GM21528 (cell line): ENCODE measurements at regions not wholly inside any gene's neighbourhood (a gene's known extent, or its start where the extent isn't known, plus 50 kb on each side); places are given as distances from the start of the nearest gene placed in this dataset.

Experiments
- ATAC-seq: cut with Tn5 transposase; IDR thresholded peaks from one replicate; pipeline ENCODE4 v1.9.1; 2021; ENCODE audit warnings: mild to moderate bottlenecking, moderate library complexity; ENCODE audit not compliant: unreplicated experiment, low FRiP score

DNA sequence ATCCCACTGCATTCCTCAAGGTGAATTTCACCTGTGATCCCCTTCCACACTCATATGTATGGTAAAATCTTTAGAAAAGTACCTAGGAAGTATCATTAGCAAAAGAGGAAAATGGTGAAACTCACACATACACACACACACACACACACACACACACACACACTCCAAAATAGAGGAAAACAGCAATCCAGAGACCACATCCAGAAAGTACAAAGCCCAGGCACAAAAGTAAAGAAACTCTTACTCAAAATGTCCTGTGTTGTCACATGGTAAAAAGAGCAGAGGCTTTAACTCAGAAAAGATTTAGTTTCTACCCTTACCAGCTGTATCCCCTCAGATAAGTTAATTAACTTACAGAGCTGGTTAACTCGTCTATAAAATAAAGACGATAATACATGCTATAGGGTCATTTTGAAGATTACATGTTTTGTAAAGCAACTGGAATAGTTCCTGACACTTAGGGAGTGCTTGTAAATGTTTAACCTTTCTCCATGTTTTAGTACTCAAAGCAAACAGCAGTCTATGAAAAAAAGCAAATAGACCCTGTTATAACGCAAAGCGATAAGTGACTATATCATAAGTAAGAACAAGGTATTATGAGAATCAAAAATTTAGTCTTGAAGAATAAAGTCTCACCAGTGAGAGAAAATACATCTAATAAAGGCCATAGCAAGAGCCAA is 360.0 kb upstream of the LRATD1 start:
- no peak for ATAC-seq

DNA sequence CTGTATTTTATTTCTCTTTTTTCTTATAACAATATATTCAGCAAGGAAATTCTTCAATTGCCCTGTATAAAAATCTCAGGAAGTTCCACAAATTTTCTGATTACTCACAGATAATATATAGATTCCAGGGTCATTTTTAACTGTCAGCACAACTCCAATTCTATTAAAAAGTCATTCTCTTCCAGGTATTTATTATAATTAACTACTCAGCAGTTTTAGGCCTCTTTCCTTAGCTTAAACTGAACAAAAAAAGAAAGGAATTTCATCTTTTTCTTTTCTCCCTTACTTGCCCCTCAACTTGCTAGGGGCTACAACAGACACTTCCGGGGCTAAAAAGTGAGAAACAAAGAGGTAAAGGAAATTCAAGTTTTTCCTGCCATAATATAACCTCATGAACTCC is 358.9 kb upstream of the LRATD1 start:
- no peak for ATAC-seq

DNA sequence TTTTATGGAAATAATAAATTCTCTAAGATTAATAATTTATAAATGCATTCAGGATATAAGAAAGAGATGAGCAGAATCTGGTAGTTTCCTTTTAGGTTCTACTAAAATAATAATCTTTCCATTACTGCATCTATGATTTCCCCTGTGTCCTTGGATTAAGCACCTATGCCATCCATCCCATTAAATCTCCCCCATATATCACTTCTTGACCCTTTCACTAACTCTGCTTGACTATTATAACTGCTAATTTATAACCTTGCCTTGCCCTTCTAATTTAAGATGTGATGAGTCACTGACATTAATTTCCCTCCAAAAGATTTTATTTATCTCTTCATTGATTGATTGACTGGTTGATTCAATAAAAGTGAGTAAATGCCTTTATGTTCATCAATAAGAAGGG is 348.3 kb upstream of the LRATD1 start:
- ATAC-seq = no peak

DNA sequence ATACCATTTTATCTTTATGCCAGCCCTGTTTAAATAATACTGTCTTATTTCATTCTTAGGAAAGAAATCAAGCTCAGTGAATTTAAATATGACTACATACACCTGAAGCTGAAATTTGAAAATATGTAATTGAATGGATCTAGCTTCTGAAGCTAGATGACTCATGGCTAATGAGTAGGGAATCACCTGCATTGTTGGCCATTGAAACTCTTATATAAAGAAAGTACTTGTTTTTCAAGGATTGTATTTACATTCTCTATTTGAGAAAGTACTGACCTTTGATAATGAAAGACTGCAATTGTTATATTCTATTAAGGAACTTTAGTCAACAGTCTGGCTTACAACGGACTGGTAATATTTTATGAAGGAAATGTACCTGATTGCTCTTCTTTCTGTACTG is 346.7 kb upstream of the LRATD1 start:
- ATAC-seq = no peak

DNA sequence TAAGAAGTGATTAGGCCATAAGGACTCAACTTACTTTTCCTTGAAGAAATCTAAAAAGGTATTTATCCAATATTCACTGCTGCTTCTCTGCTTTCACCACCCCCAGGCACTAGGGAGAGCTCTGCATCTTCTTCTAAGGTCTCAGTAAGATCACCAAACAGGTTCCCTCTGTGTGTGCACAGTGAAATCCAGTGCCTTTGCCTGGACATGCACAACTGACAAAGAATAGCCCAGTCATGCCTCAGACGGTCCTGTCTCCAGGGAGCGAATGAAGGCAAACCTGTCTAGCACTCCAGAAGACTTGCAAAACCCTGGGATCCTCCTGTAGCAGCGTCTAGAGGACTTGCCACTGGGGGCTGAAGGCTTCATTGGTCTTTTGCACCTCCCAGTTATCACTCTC is 344.5 kb upstream of the LRATD1 start:
- ATAC-seq = no peak

DNA sequence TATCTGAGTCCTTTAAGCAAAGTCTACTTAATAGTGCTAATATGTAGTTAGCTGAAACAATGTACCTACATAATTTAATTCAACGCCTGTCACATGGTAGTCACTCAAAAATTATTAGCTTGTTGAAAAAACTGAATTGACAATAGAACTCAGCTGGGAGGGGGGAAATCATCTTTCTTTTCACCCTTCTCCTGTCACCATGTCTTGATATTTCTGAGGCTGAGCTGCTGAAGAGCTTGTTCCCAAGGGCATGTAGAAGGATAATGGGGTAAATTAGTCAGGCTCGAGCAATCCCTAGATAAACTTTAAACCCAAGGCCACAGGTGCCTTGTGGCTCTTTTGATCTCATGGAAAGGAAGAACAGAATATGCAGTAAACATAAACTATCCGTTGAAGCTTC is 339.6 kb upstream of the LRATD1 start:
- no peak for ATAC-seq

DNA sequence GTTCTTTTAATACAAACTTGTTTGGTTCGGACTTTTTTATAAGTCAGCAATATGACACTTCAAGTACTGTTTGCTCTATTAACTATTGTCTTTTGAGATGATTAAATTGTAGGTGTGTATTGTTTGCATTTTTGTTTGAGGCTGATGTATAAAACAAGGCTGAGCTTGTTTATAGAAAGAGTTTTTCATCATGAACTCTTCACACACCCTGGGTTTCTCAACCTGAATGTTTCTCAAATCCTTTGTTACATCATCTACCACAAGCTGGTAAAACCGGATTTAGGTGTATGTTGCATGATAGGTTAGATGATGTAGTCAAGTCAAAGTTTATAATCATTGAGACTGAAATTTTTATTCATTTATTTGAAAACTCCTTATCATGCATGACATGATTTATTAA is 335.2 kb upstream of the LRATD1 start:
- no peak for ATAC-seq

DNA sequence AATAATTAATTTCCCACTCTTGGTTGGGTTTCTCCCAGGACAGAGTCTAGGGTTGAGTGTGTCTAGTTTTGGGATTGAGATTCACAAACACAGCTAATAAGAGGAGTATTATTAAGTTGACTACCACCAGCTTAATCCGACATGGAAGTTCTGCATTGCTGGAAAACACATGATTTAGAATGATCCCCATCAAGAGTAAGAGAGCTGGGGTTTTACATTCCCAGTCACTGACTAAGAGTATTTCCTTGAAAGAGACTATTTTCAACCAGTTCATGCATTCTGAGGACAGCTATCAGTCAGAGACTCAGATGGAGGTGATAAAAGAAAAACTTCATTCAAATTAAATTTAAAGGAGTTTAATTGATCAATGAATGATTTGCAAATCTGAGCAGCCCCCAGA is 334.6 kb upstream of the LRATD1 start:
- ATAC-seq = no peak

DNA sequence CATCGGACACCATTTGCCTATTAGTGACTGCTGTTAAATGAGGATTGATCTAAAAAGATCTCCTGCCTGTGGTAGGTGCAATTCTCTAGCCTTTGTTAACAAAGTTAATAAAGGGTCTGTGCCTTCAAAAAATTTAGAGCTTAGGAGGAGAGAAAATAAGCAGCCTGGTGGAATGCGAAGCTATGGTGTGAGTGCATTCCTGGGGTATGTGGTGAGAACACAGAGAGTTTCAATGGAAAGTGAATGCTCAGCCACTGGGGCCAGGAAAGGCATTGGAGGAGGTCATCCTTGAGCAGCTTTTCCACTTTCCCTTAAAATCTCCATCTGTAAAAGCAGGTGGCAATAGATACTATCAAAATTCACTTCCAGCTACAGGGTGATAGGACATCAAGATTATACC is 331.2 kb upstream of the LRATD1 start:
- no peak for ATAC-seq

DNA sequence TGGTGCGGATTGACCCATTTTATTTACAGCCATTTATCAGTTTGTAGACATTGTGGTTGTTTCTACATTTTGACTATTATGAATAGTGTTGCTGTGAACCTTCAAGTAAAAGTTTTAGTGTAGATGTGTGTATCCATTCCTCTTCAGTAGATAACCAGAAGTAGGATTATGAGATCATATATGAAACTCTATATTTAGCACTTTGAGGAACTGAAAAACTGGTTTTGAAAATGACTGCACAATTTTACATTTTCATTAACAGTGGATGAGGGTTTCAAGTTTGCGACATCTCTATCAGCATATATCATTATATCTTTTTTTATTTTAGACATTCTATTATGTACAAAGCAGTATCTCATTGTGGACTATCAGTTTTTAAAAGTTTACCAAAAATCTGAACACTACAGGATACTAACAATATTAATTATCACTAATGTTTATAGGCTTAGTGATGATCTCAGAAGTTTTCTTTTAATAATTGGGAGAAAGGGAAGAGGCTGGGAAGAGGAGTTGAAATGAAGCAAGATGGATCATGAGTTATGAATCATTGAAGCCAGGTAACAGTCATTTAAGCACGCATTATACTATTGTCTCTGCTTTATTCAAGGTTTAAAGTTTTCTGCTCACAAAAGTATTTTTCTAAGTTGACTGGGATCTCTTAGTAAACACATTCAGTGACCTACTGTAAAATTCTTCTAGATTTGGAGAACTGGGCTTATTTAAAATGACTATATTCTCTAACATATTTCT is 329.0 kb upstream of the LRATD1 start:
- ATAC-seq = peak; percentile 82

DNA sequence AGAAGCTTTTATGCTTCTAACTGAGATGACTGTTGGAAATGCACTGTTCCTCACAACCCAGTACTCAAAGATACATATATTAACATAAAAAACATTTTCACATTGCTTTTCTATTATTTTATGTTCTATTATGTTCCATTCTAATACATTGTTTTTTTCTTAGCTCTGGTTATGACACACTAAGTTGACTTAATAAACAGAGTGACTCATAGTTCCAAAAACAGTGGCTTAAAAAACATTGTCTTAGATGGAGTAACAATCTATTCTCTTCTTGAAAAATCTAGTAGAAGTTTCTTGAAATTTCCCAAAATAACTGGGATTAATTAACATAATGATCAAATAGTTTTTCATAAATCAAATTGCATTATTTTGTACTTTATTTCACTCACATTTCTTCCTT is 328.2 kb upstream of the LRATD1 start:
- no peak for ATAC-seq

DNA sequence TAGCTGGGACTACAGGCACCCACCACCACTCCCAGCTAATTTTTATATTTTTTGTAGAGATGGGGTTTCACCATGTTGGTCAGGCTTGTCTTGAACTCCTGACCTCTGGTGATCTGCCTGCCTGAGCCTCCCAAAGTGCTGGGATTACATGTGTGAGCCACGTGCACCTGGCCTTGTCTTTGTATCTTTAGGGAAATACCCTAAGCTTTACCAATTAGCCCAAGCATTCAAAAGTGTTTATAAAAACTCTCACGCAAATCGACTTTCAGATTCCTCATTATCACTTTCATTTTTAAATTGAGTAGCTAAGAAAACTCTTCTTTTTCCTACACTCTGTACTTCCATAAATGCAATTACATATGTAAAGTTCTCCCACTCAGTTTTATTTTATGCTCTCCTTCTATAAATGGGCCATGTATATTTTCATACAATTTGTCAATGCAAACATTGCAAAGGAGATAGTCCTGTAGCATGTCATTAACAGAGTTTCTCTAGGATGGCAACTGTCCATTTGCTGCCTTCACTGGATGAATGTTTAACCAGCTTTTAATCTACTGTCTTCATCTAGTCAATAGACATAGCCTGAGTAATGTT is 326.2 kb upstream of the LRATD1 start:
- peak; percentile 62 for ATAC-seq

DNA sequence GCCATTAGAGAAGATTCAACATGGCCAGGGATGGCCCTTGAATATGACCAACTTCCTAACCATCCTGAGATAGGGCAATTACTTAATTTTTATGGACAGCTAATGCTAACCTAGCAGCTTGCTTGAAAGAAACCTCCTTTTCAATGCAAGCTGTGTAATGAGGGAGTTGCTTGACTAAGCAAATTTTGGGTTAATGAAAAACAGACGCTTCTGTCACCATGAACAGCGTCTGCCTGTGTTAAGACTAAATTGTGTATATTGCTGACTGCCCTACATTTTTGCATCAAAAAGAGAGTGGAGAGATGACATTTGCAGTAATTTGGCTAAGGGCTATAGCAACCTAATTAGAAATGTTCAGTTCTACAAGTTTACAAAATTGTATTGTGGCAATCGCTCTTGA is 319.2 kb upstream of the LRATD1 start:
- ATAC-seq = no peak

DNA sequence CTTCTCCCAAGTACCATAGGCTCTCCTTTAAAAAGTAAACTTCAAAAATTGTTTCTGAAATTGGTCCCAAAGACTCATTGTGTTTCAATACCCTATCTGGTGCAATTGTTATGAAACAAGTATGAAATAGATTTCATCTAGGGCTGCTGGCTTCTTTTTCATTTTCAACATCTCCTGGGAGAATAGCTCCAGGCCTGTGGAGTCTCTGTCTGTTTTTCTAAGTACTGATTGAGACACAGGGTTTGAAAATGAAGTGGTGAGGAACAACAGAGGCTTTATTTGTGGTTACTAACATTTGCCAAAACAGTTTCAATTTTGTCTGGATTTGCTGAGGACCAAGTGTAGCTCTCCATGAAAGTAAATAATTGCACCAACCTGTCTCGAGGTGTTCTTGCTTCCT is 315.9 kb upstream of the LRATD1 start:
- no peak for ATAC-seq

DNA sequence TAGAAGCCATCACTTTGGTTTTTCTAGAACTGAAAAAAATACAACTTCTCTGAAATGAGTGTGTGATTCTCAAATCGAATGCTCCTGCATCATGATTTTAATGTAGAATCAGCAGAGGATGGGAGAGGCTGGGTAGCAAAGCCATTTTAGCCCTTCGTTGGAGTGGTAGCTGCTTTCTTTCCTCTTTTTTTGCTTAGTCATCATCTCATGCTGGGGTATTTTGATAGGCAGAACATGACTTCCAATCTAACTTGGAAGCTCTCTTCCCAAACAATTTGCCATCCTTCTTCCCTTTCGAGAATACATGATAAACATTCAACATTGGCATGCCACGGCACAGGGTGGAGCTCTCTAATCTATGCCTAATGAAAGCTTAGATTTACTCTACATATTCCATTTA is 311.2 kb upstream of the LRATD1 start:
- no peak for ATAC-seq

DNA sequence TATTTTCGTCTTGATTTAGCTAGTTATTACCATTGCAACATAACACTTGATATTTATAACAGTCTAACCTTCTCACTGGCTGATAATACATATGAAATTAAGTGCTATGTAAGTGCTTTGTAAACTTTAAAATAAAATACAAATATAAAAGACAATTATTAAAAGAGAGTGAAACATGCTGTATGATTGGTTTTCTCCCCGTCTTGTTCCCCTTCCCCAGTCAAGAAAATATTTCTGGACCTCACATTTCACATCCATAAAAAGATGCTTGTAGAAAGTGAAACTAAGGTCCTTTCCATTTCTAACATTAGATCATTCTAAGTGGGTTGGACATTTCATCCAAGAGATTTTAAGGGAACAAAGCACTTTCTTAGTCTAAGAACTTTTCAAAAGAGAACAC is 310.2 kb upstream of the LRATD1 start:
- ATAC-seq = no peak

DNA sequence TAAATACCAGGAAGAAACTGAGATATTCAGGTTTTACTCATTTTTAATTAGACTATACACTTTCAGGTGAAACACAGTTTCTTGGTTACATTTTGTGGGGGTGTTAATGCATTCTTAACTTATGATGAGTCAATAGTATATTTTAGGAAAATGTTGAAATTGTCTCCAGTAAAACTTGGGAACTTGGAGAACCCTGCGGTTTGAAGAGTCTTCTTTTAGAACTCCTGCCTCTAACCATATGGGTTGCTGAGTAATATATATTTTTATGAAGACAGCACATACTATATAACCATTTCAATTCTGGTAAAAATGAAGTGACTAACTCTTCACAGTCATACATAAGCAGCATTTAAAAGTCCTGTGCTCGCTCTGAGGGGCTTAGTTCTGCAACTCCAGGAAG is 308.2 kb upstream of the LRATD1 start:
- ATAC-seq = no peak

DNA sequence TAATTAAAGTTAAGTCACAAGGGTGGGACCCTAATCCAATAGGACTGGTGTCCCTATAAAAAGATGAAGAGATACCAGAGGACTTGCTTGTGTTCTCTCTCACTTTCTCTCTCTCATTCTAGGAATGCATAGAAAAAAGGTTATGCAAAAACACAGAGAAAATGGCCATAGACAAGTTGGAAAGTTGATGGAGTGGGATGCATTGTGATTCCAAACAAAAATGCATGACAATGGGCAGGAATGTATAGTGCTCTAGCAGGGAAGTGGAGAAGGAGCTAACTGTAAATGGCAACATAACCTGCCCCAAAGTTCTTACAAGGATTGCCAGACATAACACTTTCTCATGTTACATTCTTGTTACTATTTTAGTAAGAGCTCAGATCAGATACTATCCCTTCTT is 301.6 kb upstream of the LRATD1 start:
- no peak for ATAC-seq

DNA sequence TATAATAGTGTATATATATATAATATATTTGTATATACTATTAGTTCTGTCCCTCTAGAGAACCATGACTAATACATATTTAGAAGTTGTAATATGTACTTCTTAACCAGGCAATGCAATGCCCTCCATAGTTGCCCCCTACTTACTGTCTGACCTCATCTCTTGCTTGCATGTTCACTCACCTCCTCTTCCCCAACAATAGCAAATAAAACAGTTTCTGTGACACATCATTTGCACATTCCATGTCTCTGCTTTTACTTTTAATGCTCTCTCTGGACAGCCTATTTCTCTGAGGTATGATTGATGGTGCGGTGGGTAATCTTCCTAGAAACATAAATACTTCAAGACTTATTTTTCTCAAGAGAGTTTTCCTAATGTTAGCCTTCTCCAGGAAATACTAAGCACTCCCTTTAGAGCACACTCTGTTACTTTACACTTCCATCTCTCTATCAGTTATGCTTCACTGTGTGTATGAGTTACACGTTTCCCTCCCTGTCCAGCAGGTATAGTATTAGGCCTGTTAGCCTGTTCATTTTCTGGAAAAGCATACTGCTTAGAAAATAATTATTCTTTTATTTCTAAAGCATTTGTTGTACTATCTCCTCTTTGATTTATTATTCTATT is 295.6 kb upstream of the LRATD1 start:
- no peak for ATAC-seq

DNA sequence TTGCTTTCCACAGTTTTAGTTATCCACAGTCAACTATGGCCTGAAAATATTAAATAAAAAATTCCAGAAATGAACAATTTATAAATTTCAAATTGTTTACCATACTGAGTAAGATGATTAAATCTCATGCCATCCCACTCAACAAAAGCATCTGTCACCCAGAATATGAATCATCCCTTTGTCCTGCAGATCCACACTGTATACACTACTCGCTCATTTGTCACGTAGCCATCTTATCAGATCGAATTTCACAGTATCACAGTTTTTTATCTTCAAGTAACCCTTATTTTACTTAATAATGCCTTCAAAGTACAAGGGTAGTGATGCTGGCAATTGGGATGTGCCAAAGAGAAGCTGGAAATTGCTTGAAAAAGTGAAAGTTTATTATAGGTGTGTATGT is 291.8 kb upstream of the LRATD1 start:
- ATAC-seq = no peak

DNA sequence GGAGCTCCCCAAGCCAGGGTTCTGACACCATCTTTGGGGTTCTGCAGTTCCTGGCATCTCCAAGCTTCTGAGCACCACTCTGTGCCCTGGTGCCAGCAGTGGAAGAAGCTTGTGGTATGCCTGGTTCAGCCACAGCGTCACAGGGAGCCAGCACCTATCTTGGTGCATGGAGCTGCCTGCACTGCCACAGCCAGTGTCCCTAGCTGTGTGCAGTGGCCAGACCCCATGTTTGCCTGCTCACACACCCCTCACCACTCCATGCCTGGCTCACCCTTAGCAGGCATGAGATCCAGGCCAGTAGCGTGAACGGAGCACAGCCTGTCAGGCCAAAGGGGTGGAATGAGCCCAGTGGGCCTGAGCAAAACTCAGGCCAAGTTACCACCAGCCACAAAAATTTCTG is 290.2 kb upstream of the LRATD1 start:
- no peak for ATAC-seq

DNA sequence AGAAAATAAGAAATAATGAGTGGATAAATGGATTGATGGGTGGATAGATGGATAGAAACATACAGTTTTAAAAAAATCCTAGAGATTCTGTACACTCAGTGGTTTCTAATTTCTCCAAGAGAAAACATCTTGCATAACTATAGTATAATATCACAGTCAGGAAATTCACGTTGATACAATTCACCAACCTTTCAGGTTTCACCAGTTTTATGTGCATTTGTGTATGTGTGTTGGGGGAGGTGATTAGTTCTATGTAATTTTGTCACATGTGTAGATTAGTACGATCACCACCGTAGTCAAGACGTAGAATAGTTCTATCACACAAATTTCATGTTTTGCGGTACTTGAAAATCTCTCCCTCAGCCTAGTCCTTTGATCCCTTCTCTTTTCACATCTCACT is 288.2 kb upstream of the LRATD1 start:
- no peak for ATAC-seq
